HepG2 (cell line): ENCODE measurements at regions not wholly inside any gene's neighbourhood (a gene's known extent, or its start where the extent isn't known, plus 50 kb on each side); places are given as distances from the start of the nearest gene placed in this dataset.

Experiments
- ATAC-seq: fragments of 200-7000 bp; cut with Tn5 transposase; 3 replicates; pipeline ENCODE4 v1.9.1; 2020; ENCODE audit warnings: mild to moderate bottlenecking, moderate library complexity
- BruUV-seq: library from RNA; stranded (reverse); fragments of 400-500 nt; replicated peaks from 2 replicates; lab custom pipeline; 2021; lab: Mats Ljungman, UMichigan
- CTCF ChIA-PET: fragments of 300-600 bp; formaldehyde crosslinking; extraction: SDS; loops from one replicate; lab custom pipeline; 2021; ENCODE audit warnings: low total read pairs, inconsistent platforms, low intra/inter-chr PET ratio; lab: Yijun Ruan, JAX
- POLR2A ChIA-PET: fragments of 350-600 bp; sonication (Branson Sonifier 250); formaldehyde crosslinking; loops from one replicate; lab custom pipeline; 2020; ENCODE audit warnings: antibody characterized with exemption, inconsistent platforms; lab: Yijun Ruan, JAX
- DNase-seq: peaks from one replicate; pipeline ENCODE4 v3.0.0-alpha.2; 2015; ENCODE audit warnings: low spot score
- FAIRE-seq: peaks from 3 replicates; lab custom pipeline; 2011; peaks lifted over from hg19 to GRCh38; lab: Jason Lieb, UNC
- H2AFZ ChIP-seq: one replicate; pipeline ENCODE4 v1.6.1; 2011; ENCODE audit warnings: low read length, inconsistent platforms
- H3K27ac ChIP-seq: fragments of 300-600 bp; 3 replicates; pipeline ENCODE4 v1.8.0; 2011; ENCODE audit warnings: mixed run types, mild to moderate bottlenecking, mixed read lengths, low read length, inconsistent platforms; ENCODE audit not compliant: insufficient read depth; ENCODE audit errors: extremely low read length
- H3K27me3 ChIP-seq, 2 experiments: fragments of 200-600 bp in 1 of 2; 2 replicates in 1 of 2; 3 replicates in 1 of 2; pipeline versions ENCODE4 v1.6.0 to v1.8.0; 2011; ENCODE audit warnings: low read length in 2 of 2, mild to moderate bottlenecking in 2 of 2, moderate library complexity in 2 of 2, inconsistent platforms in 1 of 2; ENCODE audit not compliant: insufficient read depth in 2 of 2, control insufficient read depth in 1 of 2
- H3K36me3 ChIP-seq, 2 experiments: fragments of 200-600 bp in 1 of 2; replicated peaks in 1 of 2; 2 replicates in 1 of 2; 3 replicates in 1 of 2; pipeline versions ENCODE4 v1.5.1 to v1.8.0; 2011; ENCODE audit warnings: low read length in 2 of 2, inconsistent platforms in 1 of 2; ENCODE audit not compliant: insufficient read depth in 2 of 2, control insufficient read depth in 1 of 2
- H3K4me1 ChIP-seq: 2 replicates; pipeline ENCODE4 v1.5.1; 2012; ENCODE audit warnings: low read length, inconsistent platforms; ENCODE audit not compliant: insufficient read depth
- H3K4me2 ChIP-seq: 2 replicates; pipeline ENCODE4 v1.6.0; 2011; ENCODE audit warnings: low read depth, low read length, inconsistent platforms
- H3K4me3 ChIP-seq, 3 experiments: fragments of 200-600 bp in 1 of 3; sonication (generic), shearing (Covaris generic) in 1 of 3; replicated peaks in 1 of 3; 2 replicates each; pipeline ENCODE4 v1.5.1; 2011 to 2016; ENCODE audit warnings: low read length in 3 of 3, inconsistent platforms in 2 of 3, low read depth in 2 of 3, mild to moderate bottlenecking in 2 of 3, control low read depth in 1 of 3, mixed read lengths in 1 of 3; ENCODE audit not compliant: insufficient read depth in 1 of 3
- H3K79me2 ChIP-seq: one replicate; pipeline ENCODE4 v1.6.1; 2011; ENCODE audit warnings: low read length, inconsistent platforms; ENCODE audit not compliant: insufficient read depth
- H3K9ac ChIP-seq: 2 replicates; pipeline ENCODE4 v1.6.0; 2011; ENCODE audit warnings: mild to moderate bottlenecking, low read depth, low read length, inconsistent platforms; ENCODE audit not compliant: insufficient read depth
- H3K9me3 ChIP-seq: 2 replicates; pipeline ENCODE4 v1.5.1; 2012; ENCODE audit warnings: mild to moderate bottlenecking, low read length
- H4K20me1 ChIP-seq: 2 replicates; pipeline ENCODE4 v1.6.0; 2011; ENCODE audit warnings: inconsistent platforms, mild to moderate bottlenecking, low read length, moderate library complexity; ENCODE audit not compliant: insufficient read depth
- ERF ChIP-seq: IDR thresholded peaks from 2 replicates; pipeline ENCODE4 v1.6.1; 2018; ENCODE audit warnings: missing biosample characterization, missing genetic modification reagents
- ETV5 ChIP-seq: IDR thresholded peaks from 2 replicates; pipeline ENCODE4 v1.6.1; 2018; ENCODE audit warnings: missing biosample characterization, missing genetic modification reagents, inconsistent platforms, borderline replicate concordance
- MAFF ChIP-seq: IDR thresholded peaks from 2 replicates; pipeline ENCODE4 v1.6.1; 2011; ENCODE audit warnings: low read depth, low read length, improper control_type of control experiment
- MAFK ChIP-seq, 2 experiments: IDR thresholded peaks in 1 of 2; conservative IDR thresholded peaks in 1 of 2; 2 replicates each; pipeline ENCODE4 v1.6.1; 2011; ENCODE audit warnings: improper control_type of control experiment in 2 of 2, low read length in 2 of 2
- MIXL1 ChIP-seq: IDR thresholded peaks from 2 replicates; pipeline ENCODE4 v1.6.1; 2016
- PHF5A ChIP-seq: IDR thresholded peaks from one replicate; pipeline ENCODE4 v1.6.1; 2018; ENCODE audit warnings: low read depth, missing genetic modification reagents; ENCODE audit not compliant: unreplicated experiment
- RAD51 ChIP-seq: fragments of 450-650 bp; IDR thresholded peaks from 2 replicates; pipeline ENCODE4 v1.6.1; 2016; ENCODE audit warnings: borderline replicate concordance
- RFXANK ChIP-seq: IDR thresholded peaks from 2 replicates; pipeline ENCODE4 v1.6.1; 2016
- STAT5B ChIP-seq: sonication (generic); formaldehyde crosslinking; IDR thresholded peaks from 2 replicates; pipeline ENCODE4 v1.4.0; 2020; ENCODE audit warnings: missing genetic modification reagents
- U2AF2 ChIP-seq: fragments of 200-400 bp; formaldehyde crosslinking; IDR thresholded peaks from 2 replicates; pipeline ENCODE4 v1.6.1; 2017; ENCODE audit warnings: low read depth, mild to moderate bottlenecking, low read length
- ZNF33A ChIP-seq: sonication (generic); formaldehyde crosslinking; IDR thresholded peaks from 2 replicates; pipeline ENCODE4 v1.5.1; 2020; ENCODE audit warnings: missing genetic modification reagents, mild to moderate bottlenecking, moderate library complexity, borderline replicate concordance
- ZSCAN12 ChIP-seq: sonication (generic); formaldehyde crosslinking; IDR thresholded peaks from 2 replicates; pipeline ENCODE4 v1.9.0; 2021; ENCODE audit warnings: mild to moderate bottlenecking, missing genetic modification reagents
- WGBS: methylation state at CpG from one replicate; pipeline ENCODE4 v1.1.6; 2017; ENCODE audit warnings: low lambda C conversion rate; 5-methylcytosine and 5-hydroxymethylcytosine counted together
- in situ Hi-C: cut with HindIII; loops from 2 replicates; pipeline ENCODE4 v1.10.0; 2017; ENCODE audit warnings: low pct_unique_long_range_greater_than_20kb; ENCODE audit not compliant: extremely low pct_ligation_motif_present
- intact Hi-C: fragments of 100-400 bp; cut with micrococcal nuclease; formaldehyde crosslinking; loops from one replicate; pipeline ENCODE4 v1.10.0; 2022; ENCODE audit not compliant: unreplicated experiment
- TF ChIP-seq, protein P1 (sequence below): sonication (generic); formaldehyde crosslinking; IDR thresholded peaks from 2 replicates; pipeline ENCODE4 v1.5.1; 2020; ENCODE audit warnings: mild to moderate bottlenecking, missing genetic modification reagents, borderline replicate concordance
- TF ChIP-seq, protein P2 (sequence below): sonication (generic); formaldehyde crosslinking; IDR thresholded peaks from 2 replicates; pipeline ENCODE4 v1.5.0; 2020; ENCODE audit warnings: mild to moderate bottlenecking, missing genetic modification reagents

DNA sequence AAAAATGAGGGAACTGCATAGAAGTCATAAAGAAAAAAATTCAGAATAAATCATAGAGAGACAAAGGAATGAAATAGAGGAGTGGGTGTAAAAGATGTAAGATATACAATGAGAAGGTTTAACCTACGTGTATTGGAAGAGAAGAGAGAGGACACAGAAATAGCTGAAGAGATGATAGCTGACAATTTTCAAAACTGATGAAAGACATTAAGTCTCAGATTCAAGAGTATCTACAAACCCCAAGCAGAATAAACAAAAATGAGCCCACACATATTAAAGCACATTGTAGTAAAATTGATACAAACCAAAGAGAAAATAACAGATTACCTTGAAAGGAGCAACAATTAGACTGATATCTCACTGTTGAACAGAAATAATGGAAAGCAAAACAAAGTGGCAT lies 107.9 kb upstream of the PRNP start (continued):
- TF ChIP-seq, protein P1, sequence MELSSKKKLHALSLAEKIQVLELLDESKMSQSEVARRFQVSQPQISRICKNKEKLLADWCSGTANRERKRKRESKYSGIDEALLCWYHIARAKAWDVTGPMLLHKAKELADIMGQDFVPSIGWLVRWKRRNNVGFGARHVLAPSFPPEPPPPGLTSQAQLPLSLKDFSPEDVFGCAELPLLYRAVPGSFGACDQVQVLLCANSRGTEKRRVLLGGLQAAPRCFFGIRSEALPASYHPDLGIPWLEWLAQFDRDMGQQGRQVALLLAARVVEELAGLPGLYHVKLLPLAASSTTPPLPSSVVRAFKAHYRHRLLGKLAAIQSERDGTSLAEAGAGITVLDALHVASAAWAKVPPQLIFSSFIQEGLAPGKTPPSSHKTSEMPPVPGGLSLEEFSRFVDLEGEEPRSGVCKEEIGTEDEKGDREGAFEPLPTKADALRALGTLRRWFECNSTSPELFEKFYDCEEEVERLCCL (CRISPR knock-in tag), result no peak
- TF ChIP-seq U2AF2, result no peak

DNA sequence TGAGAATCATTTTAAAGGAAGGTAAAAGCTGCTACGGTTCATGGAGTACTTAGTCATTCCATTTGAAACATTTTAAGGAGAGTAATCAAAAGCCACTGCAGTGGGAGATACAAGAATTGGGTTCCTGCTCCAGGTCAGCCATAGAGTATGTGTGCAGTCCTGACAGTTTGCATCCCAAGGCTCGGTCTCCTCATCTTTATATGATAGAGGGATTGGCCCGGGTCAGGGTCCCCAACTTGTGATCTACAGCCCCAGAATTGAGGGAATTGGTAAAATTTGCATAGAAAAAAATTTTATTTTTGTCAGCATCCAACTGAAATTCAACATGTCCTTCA lies 111.9 kb upstream of the PRNP start:
- H4K20me1 ChIP-seq, result no peaks in the 10 kb centered on the region
- no TSS peak for BruUV-seq
- ChIA-PET CTCF (no interaction called here), POLR2A (no interaction called here)
- intact Hi-C loops (no loop called here), in situ Hi-C loops (no loop called here)
- no peaks in the 10 kb centered on the region for H3K4me1 ChIP-seq
- no peak overlapping the region for H3K27ac ChIP-seq
- H3K4me2 ChIP-seq, result no peak overlapping the region
- no peaks in the 10 kb centered on the region for H3K9me3 ChIP-seq
- TF ChIP-seq MIXL1, result no peak
- TF ChIP-seq RFXANK (CRISPR knock-in tag), result no peak
- TF ChIP-seq ETV5 (CRISPR knock-in tag), result no peak
- no peak for TF ChIP-seq PHF5A
- 16% methylated on average over 3 of the region's 3 CpGs for WGBS
- H3K9ac ChIP-seq, result no peak overlapping the region
- no peaks in the 10 kb centered on the region for H3K36me3 ChIP-seq
- ATAC-seq, result no peak
- no peaks in the 10 kb centered on the region for H3K79me2 ChIP-seq
- FAIRE-seq, result no peak
- peaks cover 0 to 9% of the 10 kb centered on the region in 2 experiments; a peak in 3 of 5 replicates for H3K27me3 ChIP-seq
- H3K4me3 ChIP-seq, result no peak overlapping the region
- no peak for DNase-seq
- no peak overlapping the region for H2AFZ ChIP-seq

DNA sequence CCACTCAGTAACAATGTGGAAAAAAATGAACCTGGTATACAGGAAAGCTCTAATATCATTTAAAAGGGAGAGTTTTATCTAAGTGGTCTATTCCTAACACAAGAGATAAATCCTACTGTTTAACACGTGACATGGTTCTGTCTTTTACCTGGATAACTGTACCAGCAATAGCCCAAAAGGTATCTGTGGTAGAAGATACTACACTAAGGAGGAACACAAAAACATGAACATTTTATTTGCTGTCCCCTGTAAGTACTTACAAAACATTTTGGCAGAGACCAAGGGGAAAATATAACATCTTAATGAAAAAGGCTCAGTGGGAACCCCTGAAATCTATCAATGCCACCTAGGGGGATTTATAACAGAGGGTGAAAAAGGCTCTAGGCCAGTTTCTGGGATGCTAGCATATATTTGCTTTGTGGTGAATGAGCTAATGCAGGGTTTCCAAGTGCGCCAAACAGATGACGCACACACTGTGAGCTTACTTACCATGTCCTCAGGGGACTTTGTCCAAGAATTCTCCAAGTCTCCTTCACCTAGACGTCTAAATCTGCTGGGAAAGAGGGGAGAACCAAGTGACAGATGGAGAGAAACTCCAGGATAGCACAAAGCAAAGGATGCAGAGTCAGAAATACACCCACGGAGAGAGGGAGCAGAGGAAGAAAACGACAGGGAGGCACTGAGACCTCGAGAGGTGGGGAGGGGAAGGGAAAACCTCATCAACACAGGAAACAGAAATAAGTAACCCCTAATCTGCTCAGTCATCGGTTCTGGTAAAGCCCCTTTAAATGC lies 112.5 kb upstream of the PRNP start:
- no TSS peak for BruUV-seq
- H3K4me2 ChIP-seq, result no peak overlapping the region

More for the DNA sequence above, 112.5 kb upstream of the PRNP start:
- no peak for FAIRE-seq
- Histone ChIP-seq H3K79me2 (no peaks in the 10 kb centered on the region), H3K27me3 (peaks cover 0 to 9% of the 10 kb centered on the region in 2 experiments; a peak in 3 of 5 replicates), H3K4me3 (no peak overlapping the region), H3K36me3 (no peaks in the 10 kb centered on the region), H3K4me1 (no peaks in the 10 kb centered on the region), H4K20me1 (no peaks in the 10 kb centered on the region), H3K27ac (no peak overlapping the region), H3K9ac (no peak overlapping the region), H3K9me3 (no peaks in the 10 kb centered on the region), H2AFZ (no peak overlapping the region)
- ChIA-PET CTCF (no interaction called here), POLR2A (no interaction called here)
- TF ChIP-seq ZSCAN12 (CRISPR knock-in tag), result no peak
- no peak for TF ChIP-seq STAT5B (CRISPR knock-in tag)
- TF ChIP-seq ZNF33A (CRISPR knock-in tag), result no peak
- peak; percentile 55 to 61 for TF ChIP-seq MAFK (conservative IDR thresholded peaks at IDR 0.05 in 1 of 2, IDR thresholded peaks at IDR 0.05 in 1 of 2; ENCODE audit: low read length in 2 of 2)
- no peak for TF ChIP-seq ERF (CRISPR knock-in tag)
- peak; percentile 11; the same call in 1 of the 2 replicates for TF ChIP-seq RAD51
- TF ChIP-seq, protein P2, sequence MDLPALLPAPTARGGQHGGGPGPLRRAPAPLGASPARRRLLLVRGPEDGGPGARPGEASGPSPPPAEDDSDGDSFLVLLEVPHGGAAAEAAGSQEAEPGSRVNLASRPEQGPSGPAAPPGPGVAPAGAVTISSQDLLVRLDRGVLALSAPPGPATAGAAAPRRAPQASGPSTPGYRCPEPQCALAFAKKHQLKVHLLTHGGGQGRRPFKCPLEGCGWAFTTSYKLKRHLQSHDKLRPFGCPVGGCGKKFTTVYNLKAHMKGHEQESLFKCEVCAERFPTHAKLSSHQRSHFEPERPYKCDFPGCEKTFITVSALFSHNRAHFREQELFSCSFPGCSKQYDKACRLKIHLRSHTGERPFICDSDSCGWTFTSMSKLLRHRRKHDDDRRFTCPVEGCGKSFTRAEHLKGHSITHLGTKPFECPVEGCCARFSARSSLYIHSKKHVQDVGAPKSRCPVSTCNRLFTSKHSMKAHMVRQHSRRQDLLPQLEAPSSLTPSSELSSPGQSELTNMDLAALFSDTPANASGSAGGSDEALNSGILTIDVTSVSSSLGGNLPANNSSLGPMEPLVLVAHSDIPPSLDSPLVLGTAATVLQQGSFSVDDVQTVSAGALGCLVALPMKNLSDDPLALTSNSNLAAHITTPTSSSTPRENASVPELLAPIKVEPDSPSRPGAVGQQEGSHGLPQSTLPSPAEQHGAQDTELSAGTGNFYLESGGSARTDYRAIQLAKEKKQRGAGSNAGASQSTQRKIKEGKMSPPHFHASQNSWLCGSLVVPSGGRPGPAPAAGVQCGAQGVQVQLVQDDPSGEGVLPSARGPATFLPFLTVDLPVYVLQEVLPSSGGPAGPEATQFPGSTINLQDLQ (CRISPR knock-in tag), result no peak
- TF ChIP-seq MAFF, result peak; percentile 38; the same call in 1 of the 2 replicates
- intact Hi-C loops, result no loop called here
- 19% methylated on average over 8 of the region's 8 CpGs for WGBS
- ATAC-seq, result no peak
- in situ Hi-C loops, result no loop called here
- no peak for DNase-seq
